HL-60 (cell line): ENCODE measurements at regions not wholly inside any gene's neighbourhood (a gene's known extent, or its start where the extent isn't known, plus 50 kb on each side); places are given as distances from the start of the nearest gene placed in this dataset.

Experiments used
- DNase-seq, 2 experiments: peaks; one replicate each; pipeline ENCODE4 v3.0.0-alpha.2; 2010 to 2020; ENCODE audit warnings: low read depth in 1 of 2, low spot score in 1 of 2
- H3K27ac ChIP-seq: fragments of 250-450 bp; sonication (Bioruptor Pico); replicated peaks from 2 replicates; pipeline ENCODE4 v1.5.1; 2020; ENCODE audit warnings: mild to moderate bottlenecking, moderate library complexity
- H3K27me3 ChIP-seq: fragments of 250-450 bp; sonication (Bioruptor Pico); 2 replicates; pipeline ENCODE4 v1.5.1; 2021; ENCODE audit warnings: mild to moderate bottlenecking, moderate library complexity; ENCODE audit not compliant: insufficient read depth, poor library complexity, severe bottlenecking
- H3K4me3 ChIP-seq: replicated peaks from 2 replicates; pipeline ENCODE4 v1.5.1; 2011; ENCODE audit warnings: mild to moderate bottlenecking, control low read depth, low read length; ENCODE audit not compliant: insufficient read depth
- GABPA ChIP-seq: IDR thresholded peaks from 2 replicates; pipeline ENCODE4 v1.6.1; 2012; ENCODE audit warnings: low read depth
- POLR2AphosphoS5 ChIP-seq: IDR thresholded peaks from 2 replicates; pipeline ENCODE4 v1.6.1; 2012; ENCODE audit warnings: low read depth
- SPI1 ChIP-seq: IDR thresholded peaks from 2 replicates; pipeline ENCODE4 v1.6.1; 2012; ENCODE audit warnings: low read depth, mild to moderate bottlenecking, borderline replicate concordance
- TF ChIP-seq, protein P1 (sequence below): IDR thresholded peaks from 2 replicates; pipeline ENCODE4 v1.6.1; 2012; ENCODE audit warnings: low read depth; ENCODE audit not compliant: insufficient replicate concordance
- TF ChIP-seq, protein P2 (sequence below): IDR thresholded peaks from one replicate; pipeline ENCODE4 v1.5.1; 2011; ENCODE audit warnings: low read length, control low read depth, inconsistent platforms; ENCODE audit not compliant: insufficient read depth

DNA sequence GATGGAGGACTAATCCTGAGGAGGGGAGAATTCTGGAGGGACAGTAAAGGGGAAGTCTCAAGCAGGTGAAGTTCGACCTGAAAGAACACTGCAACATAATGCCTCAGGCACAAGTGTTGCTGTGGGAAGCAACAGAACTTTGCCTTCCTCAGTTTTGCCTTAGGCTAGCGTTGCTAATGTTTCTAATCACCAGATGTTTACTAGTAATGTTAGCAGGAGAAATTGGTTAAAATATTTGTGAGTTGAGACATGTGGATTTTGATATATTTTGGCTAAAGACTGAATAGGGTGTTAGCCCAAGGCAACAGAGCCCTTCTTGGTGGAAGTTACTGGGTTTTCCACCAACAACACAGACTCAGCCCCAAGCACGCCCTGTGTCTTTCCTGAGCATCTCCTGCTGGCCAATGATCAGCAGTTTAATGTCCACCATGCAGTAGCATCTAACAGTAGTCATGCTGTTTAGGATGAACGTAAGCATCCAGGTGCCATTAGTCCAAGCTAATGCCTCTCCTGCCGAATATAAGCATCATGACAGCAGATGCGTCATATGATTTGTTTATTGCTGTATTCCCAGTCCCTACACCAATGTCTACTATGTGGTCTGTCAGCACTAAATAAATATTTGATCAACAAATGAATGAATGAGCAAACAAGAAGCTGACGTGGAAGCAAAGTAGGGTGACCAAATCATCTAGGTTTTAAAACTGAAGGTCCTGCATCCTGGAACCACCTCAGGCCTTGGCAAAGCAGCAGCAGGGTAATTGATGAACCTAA lies 511.9 kb upstream of the HTR2A start:
- DNase-seq = no peak
- TF ChIP-seq, protein P1, sequence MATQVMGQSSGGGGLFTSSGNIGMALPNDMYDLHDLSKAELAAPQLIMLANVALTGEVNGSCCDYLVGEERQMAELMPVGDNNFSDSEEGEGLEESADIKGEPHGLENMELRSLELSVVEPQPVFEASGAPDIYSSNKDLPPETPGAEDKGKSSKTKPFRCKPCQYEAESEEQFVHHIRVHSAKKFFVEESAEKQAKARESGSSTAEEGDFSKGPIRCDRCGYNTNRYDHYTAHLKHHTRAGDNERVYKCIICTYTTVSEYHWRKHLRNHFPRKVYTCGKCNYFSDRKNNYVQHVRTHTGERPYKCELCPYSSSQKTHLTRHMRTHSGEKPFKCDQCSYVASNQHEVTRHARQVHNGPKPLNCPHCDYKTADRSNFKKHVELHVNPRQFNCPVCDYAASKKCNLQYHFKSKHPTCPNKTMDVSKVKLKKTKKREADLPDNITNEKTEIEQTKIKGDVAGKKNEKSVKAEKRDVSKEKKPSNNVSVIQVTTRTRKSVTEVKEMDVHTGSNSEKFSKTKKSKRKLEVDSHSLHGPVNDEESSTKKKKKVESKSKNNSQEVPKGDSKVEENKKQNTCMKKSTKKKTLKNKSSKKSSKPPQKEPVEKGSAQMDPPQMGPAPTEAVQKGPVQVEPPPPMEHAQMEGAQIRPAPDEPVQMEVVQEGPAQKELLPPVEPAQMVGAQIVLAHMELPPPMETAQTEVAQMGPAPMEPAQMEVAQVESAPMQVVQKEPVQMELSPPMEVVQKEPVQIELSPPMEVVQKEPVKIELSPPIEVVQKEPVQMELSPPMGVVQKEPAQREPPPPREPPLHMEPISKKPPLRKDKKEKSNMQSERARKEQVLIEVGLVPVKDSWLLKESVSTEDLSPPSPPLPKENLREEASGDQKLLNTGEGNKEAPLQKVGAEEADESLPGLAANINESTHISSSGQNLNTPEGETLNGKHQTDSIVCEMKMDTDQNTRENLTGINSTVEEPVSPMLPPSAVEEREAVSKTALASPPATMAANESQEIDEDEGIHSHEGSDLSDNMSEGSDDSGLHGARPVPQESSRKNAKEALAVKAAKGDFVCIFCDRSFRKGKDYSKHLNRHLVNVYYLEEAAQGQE = no peak
- TF ChIP-seq POLR2AphosphoS5 (no peak), GABPA (no peak), SPI1 (no peak)
- TF ChIP-seq, protein P2, sequence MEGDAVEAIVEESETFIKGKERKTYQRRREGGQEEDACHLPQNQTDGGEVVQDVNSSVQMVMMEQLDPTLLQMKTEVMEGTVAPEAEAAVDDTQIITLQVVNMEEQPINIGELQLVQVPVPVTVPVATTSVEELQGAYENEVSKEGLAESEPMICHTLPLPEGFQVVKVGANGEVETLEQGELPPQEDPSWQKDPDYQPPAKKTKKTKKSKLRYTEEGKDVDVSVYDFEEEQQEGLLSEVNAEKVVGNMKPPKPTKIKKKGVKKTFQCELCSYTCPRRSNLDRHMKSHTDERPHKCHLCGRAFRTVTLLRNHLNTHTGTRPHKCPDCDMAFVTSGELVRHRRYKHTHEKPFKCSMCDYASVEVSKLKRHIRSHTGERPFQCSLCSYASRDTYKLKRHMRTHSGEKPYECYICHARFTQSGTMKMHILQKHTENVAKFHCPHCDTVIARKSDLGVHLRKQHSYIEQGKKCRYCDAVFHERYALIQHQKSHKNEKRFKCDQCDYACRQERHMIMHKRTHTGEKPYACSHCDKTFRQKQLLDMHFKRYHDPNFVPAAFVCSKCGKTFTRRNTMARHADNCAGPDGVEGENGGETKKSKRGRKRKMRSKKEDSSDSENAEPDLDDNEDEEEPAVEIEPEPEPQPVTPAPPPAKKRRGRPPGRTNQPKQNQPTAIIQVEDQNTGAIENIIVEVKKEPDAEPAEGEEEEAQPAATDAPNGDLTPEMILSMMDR = no peak
- Histone ChIP-seq H3K27me3 (no peaks in the 10 kb centered on the region), H3K27ac (no peak overlapping the region), H3K4me3 (no peak overlapping the region)

DNA sequence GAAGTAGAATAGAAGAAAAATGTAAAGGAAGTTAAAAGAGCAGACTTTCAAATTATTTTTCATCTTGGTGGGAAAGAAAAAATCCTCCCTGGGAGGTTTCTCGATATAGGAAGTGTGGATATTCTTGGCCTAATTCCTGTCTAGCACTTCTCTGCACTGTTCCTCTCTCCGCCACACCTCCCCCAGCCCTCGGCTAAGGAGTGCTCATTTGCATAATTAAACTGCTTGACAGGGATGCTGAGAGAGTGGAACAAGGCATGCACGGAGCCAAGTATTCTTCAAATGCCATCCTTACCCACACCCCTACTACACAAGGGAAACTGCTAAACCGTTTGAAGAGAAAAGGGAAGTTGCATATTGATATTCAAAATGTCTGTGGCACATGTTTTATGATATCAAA lies 511.0 kb upstream of the HTR2A start:
- no peak for TF ChIP-seq SPI1
- TF ChIP-seq GABPA = no peak
- TF ChIP-seq, protein P1 = no peak
- TF ChIP-seq, protein P2 = no peak
- no peak for TF ChIP-seq POLR2AphosphoS5
- Histone ChIP-seq H3K27me3 (no peaks in the 10 kb centered on the region), H3K27ac (no peak overlapping the region), H3K4me3 (no peak overlapping the region)
- DNase-seq = no peak

DNA sequence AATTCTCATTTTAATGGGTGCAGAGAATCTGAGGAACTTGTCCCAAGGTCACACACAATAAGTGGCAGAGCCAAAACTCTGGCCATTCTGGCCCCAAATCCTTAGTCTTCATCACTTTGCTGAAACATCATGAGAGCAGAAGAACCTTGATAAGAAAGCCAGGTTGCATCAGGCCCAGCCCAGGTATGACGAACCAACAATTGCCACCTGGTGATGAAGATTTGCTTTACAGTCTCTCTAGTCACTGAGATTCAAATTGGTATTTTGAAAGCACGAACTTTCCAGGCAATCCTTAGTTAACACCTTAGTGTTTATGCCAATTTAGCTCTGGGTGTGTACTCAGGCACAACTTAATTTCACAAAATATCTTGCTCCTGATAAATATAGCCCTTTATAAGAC lies 502.7 kb upstream of the HTR2A start:
- no peaks in the 10 kb centered on the region for H3K27me3 ChIP-seq
- TF ChIP-seq, protein P1 = no peak
- TF ChIP-seq, protein P2 = no peak
- TF ChIP-seq POLR2AphosphoS5 (no peak), SPI1 (no peak), GABPA (no peak)
- DNase-seq = no peak
- H3K27ac ChIP-seq = no peak overlapping the region
- no peak overlapping the region for H3K4me3 ChIP-seq
